ENCODE measurements at regions not wholly inside any gene's neighbourhood (a gene's known extent, or its start where the extent isn't known, plus 50 kb on each side); places are given as distances from the start of the nearest gene placed in this dataset.
"Not testable (repeated sequence)": the region's sequence is repeated elsewhere in the genome, so short reads cannot be mapped to it uniquely, and the experiment has no call there.

DNA sequence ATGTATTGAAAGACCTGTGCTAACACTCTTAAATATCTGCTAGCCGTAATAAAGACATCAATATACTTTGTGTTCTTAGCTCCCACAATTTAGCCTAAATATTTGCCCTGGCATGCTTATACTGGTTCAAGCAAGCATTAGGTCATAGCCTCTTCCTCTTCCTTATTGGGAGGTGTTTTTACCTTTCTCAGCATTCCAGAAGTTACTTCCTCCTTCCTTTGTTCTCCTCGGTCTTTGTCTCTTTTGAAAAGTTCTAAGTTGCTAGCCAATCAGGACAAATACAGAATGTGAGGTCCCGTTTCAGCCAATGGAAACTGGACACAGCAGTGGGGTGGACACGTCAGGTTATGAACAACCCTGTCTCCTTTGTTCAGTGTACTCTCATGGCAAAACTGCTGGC is 2543.6 kb downstream of the PCDH9 start:
- TF ChIP-seq, protein P1, sequence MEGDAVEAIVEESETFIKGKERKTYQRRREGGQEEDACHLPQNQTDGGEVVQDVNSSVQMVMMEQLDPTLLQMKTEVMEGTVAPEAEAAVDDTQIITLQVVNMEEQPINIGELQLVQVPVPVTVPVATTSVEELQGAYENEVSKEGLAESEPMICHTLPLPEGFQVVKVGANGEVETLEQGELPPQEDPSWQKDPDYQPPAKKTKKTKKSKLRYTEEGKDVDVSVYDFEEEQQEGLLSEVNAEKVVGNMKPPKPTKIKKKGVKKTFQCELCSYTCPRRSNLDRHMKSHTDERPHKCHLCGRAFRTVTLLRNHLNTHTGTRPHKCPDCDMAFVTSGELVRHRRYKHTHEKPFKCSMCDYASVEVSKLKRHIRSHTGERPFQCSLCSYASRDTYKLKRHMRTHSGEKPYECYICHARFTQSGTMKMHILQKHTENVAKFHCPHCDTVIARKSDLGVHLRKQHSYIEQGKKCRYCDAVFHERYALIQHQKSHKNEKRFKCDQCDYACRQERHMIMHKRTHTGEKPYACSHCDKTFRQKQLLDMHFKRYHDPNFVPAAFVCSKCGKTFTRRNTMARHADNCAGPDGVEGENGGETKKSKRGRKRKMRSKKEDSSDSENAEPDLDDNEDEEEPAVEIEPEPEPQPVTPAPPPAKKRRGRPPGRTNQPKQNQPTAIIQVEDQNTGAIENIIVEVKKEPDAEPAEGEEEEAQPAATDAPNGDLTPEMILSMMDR (conservative IDR thresholded peaks at IDR 0.05; ENCODE audit: low read length) = not testable (repeated sequence)
- TF ChIP-seq EZH2phosphoT487 (IDR thresholded peaks at IDR 0.05; ENCODE audit: borderline replicate concordance) = not testable (repeated sequence)

Measured in Loucy (cell line).